Kidney epithelial cell (primary cell): ENCODE measurements at regions not wholly inside any gene's neighbourhood (a gene's known extent, or its start where the extent isn't known, plus 50 kb on each side); places are given as distances from the start of the nearest gene placed in this dataset.
"Not testable (repeated sequence)": the region's sequence is repeated elsewhere in the genome, so short reads cannot be mapped to it uniquely, and the experiment has no call there.

Experiments
- DNase-seq: peaks from one replicate; pipeline ENCODE4 v3.0.0-alpha.2; 2010; ENCODE audit warnings: low read depth
- H3K27me3 ChIP-seq: 2 replicates; pipeline ENCODE4 v1.6.0; 2011; ENCODE audit warnings: low read length; ENCODE audit not compliant: control insufficient read depth, insufficient read depth
- H3K36me3 ChIP-seq: 2 replicates; pipeline ENCODE4 v1.5.1; 2011; ENCODE audit warnings: low read length; ENCODE audit not compliant: control insufficient read depth, insufficient read depth
- H3K4me3 ChIP-seq: 2 replicates; pipeline ENCODE4 v1.5.1; 2011; ENCODE audit warnings: low read depth, mild to moderate bottlenecking, control low read depth, low read length
- TF ChIP-seq, protein P1 (sequence below): IDR thresholded peaks from 2 replicates; pipeline ENCODE4 v1.5.1; 2011; ENCODE audit warnings: mild to moderate bottlenecking, moderate library complexity, low read length, control low read depth, inconsistent platforms; ENCODE audit not compliant: insufficient read depth, poor library complexity, severe bottlenecking

DNA sequence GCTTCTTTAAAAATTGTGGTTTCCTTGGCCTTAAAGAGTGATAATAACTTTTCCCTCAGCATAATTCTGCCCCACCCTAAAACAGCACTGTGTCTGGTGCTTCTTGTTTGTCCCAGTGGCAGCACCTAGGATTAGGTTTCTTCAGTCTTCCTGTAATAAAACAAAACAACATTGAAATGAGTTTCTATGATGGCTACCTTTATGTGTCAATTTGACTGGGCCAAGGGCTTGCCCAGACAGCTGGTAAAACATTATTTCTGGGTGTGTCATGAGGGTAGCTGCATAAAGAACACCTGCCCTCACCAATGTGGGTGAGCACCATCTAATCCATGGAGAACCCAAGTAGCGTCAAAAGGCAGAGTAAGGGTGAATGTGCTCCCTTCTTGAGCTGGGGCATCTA lies 117.8 kb downstream of the QRSL1 start:
- H3K27me3 ChIP-seq, result no peaks in the 10 kb centered on the region
- no peaks in the 10 kb centered on the region for H3K36me3 ChIP-seq
- TF ChIP-seq, protein P1, sequence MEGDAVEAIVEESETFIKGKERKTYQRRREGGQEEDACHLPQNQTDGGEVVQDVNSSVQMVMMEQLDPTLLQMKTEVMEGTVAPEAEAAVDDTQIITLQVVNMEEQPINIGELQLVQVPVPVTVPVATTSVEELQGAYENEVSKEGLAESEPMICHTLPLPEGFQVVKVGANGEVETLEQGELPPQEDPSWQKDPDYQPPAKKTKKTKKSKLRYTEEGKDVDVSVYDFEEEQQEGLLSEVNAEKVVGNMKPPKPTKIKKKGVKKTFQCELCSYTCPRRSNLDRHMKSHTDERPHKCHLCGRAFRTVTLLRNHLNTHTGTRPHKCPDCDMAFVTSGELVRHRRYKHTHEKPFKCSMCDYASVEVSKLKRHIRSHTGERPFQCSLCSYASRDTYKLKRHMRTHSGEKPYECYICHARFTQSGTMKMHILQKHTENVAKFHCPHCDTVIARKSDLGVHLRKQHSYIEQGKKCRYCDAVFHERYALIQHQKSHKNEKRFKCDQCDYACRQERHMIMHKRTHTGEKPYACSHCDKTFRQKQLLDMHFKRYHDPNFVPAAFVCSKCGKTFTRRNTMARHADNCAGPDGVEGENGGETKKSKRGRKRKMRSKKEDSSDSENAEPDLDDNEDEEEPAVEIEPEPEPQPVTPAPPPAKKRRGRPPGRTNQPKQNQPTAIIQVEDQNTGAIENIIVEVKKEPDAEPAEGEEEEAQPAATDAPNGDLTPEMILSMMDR, result no peak
- no peak for DNase-seq
- no peak overlapping the region for H3K4me3 ChIP-seq

DNA sequence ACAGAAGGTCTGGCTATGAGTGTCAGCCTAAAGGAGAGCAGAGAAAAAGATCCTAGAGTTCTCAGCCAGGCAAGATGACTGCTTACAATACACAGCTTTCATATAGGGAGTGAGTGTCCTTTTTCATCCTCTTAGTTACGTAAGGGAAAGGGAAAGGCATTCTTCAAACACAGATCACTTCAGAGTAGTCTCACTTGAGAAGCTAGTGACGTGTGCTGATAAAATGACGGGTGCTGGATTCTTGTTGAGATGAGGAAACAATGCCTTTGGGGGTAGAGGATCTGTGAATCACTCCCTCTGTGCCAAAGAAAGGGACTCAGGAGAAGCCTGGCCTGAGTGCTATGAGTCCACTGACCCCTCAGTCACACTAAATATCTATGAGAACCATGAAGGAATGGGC lies 117.3 kb downstream of the QRSL1 start:
- H3K36me3 ChIP-seq, result no peaks in the 10 kb centered on the region
- H3K27me3 ChIP-seq, result no peaks in the 10 kb centered on the region
- no peak overlapping the region for H3K4me3 ChIP-seq
- peak; percentile 88 for DNase-seq
- TF ChIP-seq, protein P1, result no peak

DNA sequence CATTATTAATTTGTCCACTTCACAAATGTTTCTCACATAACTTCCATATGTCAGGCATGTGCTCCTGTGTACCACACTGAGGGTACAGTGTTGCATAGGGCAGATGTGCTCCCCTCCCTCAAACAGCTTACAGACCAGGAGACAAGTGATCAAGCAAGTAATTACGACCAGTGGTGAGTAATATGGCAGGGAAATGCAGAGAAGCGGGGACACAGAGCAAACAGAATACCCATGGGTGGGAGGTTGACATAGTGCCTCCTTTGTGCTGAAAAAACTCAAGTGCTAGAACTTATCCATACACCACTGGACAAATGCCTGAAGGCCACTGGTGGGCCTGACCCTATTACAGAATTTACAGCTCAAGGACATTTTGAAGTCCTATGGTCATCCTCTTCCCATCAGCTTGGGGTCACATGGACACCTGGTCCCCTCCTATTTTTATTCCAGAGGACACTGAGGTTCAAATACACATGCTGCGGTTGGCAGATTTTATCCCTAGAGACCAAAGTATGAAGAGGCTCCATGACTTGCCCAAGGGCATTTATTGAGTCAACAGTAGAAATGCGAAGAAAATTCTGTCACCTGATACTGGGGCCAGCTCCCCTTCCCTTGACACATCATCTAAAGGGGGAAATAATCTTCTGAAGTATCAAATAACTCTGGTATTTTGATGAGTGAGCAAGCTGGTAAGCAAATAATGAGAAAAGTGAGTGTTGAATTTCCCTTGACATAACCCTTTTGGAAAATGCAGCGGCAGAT lies 116.6 kb downstream of the QRSL1 start:
- TF ChIP-seq, protein P1, result no peak
- H3K27me3 ChIP-seq, result no peaks in the 10 kb centered on the region
- H3K4me3 ChIP-seq, result no peak overlapping the region
- no peak for DNase-seq
- H3K36me3 ChIP-seq, result no peaks in the 10 kb centered on the region

DNA sequence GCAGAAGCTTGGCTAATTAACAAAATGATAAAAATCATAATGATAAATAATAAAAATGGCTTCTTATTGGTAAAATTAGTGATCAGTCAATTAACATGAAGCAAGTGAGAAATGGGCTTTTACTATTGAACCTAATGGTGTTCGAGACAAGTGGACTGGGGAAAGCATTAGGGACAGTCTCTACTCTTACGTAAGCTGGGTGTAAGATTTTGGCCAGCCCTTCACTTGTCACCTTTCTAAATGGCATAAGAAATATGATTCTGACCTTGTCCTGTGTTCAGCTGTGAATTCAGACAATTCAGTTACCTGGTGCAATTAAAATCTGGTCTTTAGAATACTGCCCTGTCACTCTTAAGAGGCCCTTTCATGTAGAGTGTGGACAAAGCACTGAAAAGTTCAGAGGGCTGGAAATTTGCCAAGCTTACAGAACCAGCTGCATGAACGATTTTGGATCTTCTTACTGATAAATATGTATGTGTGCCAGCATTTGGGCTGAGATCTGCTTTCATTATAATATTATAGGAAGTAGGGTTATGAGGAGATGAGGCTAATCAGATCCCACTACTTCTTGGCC lies 115.9 kb downstream of the QRSL1 start:
- Histone ChIP-seq H3K36me3 (no peaks in the 10 kb centered on the region), H3K4me3 (no peak overlapping the region), H3K27me3 (no peaks in the 10 kb centered on the region)
- DNase-seq, result no peak
- TF ChIP-seq, protein P1, result no peak

DNA sequence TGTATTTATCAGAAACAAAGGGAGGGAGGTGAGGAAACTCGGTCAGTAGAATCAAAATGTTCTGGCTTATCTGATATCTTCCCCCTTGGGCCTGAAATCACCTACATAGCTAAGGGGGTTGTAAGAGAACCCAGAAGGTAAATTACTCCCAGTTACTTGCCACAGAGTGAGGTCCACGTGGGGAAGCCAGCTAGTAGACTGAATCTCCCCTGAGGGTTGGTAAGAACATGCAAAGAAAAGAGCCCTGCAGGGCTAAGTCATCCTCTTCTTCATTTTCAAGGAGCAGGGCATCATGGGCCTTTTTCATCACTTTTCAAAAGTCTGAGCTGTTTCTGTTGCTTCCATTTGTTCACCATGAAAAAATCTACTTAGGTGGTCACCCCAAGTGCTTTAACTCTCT lies 115.4 kb downstream of the QRSL1 start:
- TF ChIP-seq, protein P1, result no peak
- no peak for DNase-seq
- Histone ChIP-seq H3K36me3 (no peaks in the 10 kb centered on the region), H3K4me3 (no peak overlapping the region), H3K27me3 (no peaks in the 10 kb centered on the region)

DNA sequence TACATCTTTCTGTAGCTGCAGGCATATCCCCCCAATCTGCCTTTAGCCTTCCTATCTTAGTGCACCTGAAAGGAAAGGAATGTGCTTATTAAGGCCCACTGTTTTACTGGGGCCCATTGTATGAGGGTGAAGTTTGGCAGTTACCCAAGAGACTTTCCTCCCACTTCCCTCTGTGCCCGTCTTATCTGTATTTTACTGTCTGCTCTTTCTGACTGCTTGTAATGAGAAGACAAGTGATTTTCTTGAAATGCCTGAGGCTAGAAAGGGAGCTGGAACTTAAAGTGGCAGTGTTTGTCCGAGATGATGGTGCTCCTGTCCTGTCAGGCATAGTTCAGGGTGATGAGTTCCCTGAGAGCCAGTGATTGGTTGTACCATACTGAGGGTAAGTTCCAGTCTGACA lies 114.7 kb downstream of the QRSL1 start:
- DNase-seq, H3K4me3 ChIP-seq, H3K27me3 ChIP-seq, H3K36me3 ChIP-seq: not testable (repeated sequence)
